Adrenal gland (tissue), 5 donors: ENCODE measurements at regions not wholly inside any gene's neighbourhood (a gene's known extent, or its start where the extent isn't known, plus 50 kb on each side); places are given as distances from the start of the nearest gene placed in this dataset.

ENCODE experiments used
- POLR2A ChIP-seq, 2 donors: fragments of 450-650 bp; IDR thresholded peaks; one replicate each; pipeline ENCODE4 v1.6.1; 2017; ENCODE audit warnings: antibody characterized with exemption in 2 of 2, mild to moderate bottlenecking in 2 of 2, moderate library complexity in 1 of 2
- TF ChIP-seq, protein P1 (sequence below), 6 experiments: fragments of 450-650 bp in 4 of 6; fragments of 200-600 bp in 2 of 6; sonication (generic) in 1 of 6; IDR thresholded peaks; 1 replicate in 5 of 6; 2 replicates in 1 of 6; pipeline versions ENCODE4 v1.5.1 to v1.8.0; 2016 to 2021; ENCODE audit warnings: antibody characterized with exemption in 6 of 6, mild to moderate bottlenecking in 2 of 6, moderate library complexity in 1 of 6
- donor health status: DM: no; HTN: no; CAD: no.

- TF ChIP-seq, protein P1, sequence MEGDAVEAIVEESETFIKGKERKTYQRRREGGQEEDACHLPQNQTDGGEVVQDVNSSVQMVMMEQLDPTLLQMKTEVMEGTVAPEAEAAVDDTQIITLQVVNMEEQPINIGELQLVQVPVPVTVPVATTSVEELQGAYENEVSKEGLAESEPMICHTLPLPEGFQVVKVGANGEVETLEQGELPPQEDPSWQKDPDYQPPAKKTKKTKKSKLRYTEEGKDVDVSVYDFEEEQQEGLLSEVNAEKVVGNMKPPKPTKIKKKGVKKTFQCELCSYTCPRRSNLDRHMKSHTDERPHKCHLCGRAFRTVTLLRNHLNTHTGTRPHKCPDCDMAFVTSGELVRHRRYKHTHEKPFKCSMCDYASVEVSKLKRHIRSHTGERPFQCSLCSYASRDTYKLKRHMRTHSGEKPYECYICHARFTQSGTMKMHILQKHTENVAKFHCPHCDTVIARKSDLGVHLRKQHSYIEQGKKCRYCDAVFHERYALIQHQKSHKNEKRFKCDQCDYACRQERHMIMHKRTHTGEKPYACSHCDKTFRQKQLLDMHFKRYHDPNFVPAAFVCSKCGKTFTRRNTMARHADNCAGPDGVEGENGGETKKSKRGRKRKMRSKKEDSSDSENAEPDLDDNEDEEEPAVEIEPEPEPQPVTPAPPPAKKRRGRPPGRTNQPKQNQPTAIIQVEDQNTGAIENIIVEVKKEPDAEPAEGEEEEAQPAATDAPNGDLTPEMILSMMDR (IDR thresholded peaks at IDR 0.05), result no peak
- TF ChIP-seq POLR2A (IDR thresholded peaks at IDR 0.05), result no peak
Measured at GRCh38 chr9:84504360-84504759, 163.8 kb upstream of the SLC28A3 start.
